PC-3 (cell line): ENCODE measurements at regions not wholly inside any gene's neighbourhood (a gene's known extent, or its start where the extent isn't known, plus 50 kb on each side); places are given as distances from the start of the nearest gene placed in this dataset.

Source experiments
- EZH2 ChIP-seq: fragments of 300-600 bp; sonication (generic); IDR thresholded peaks from one replicate; pipeline ENCODE4 v1.6.1; 2017; ENCODE audit warnings: antibody characterized with exemption, mild to moderate bottlenecking, low read length; ENCODE audit not compliant: unreplicated experiment
- TF ChIP-seq, protein P1 (sequence below): fragments of 300-600 bp; sonication (generic); conservative IDR thresholded peaks from 2 replicates; pipeline ENCODE4 v1.5.1; 2017; ENCODE audit warnings: antibody characterized with exemption, low read depth, mild to moderate bottlenecking, low read length

DNA sequence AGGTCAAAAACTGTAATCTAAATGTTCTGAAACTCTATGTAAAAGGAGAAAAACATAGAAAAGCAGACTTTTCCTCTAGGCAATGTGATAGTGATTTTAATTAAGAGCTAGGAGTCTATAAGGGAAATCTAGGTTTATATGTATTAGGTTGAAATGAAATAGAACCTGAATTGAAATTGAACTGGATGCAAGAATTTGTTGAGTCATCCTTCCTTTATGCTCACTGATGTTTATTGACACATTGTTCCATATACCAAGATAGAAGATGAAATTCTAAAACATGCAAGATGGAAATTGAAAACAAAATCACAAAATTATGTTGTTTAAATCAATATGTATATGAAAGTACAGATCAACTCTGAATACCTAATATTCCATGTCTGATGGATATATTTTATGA lies 170.4 kb upstream of the FLRT2 start:
- TF ChIP-seq, protein P1, sequence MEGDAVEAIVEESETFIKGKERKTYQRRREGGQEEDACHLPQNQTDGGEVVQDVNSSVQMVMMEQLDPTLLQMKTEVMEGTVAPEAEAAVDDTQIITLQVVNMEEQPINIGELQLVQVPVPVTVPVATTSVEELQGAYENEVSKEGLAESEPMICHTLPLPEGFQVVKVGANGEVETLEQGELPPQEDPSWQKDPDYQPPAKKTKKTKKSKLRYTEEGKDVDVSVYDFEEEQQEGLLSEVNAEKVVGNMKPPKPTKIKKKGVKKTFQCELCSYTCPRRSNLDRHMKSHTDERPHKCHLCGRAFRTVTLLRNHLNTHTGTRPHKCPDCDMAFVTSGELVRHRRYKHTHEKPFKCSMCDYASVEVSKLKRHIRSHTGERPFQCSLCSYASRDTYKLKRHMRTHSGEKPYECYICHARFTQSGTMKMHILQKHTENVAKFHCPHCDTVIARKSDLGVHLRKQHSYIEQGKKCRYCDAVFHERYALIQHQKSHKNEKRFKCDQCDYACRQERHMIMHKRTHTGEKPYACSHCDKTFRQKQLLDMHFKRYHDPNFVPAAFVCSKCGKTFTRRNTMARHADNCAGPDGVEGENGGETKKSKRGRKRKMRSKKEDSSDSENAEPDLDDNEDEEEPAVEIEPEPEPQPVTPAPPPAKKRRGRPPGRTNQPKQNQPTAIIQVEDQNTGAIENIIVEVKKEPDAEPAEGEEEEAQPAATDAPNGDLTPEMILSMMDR = no peak
- no peak for TF ChIP-seq EZH2
